ENCODE measurements at regions not wholly inside any gene's neighbourhood (a gene's known extent, or its start where the extent isn't known, plus 50 kb on each side); places are given as distances from the start of the nearest gene placed in this dataset.
"Not testable (repeated sequence)": the region's sequence is repeated elsewhere in the genome, so short reads cannot be mapped to it uniquely, and the experiment has no call there.

DNA sequence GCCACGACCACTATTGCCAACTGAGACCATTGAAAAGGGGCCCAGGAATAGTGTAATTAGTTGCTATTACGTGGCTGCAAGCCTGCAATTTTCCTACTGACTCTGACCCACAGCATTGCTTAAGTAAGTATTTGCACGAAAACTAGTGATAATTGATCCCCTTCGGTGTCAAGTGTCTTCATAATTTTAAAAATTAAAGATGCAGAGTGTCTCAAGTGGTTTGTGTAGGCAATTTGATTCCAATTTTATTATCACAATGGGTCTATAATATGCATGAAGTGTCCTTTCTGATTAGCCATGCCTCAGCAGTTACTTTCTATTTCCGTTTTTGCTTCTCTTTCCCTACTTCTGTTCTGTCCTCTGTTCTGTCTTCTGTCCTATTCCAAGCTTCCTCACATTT, 259.2 kb downstream of the C3orf38 start:
- no peak for DNase-seq (ENCODE audit: low spot score)

DNA sequence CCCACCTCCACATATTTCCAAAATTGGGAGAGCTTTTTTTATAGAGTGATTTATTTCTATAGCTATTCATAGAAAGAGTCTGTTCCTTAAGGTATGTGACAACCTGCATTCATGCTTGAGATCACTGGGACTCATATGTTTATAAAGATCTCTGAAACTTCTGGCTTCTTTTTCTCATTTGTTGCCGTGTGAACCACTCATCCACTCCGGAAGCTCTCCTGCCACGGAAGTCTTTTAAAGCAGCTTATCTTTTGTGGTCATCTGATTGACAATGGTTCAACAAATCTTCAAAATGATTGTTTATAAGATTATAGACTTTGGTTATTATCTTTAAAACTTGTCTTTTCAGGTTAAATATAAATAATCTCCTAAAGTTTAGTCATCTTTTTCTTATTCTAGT, 260.5 kb downstream of the C3orf38 start:
- DNase-seq (ENCODE audit: low spot score), result no peak

DNA sequence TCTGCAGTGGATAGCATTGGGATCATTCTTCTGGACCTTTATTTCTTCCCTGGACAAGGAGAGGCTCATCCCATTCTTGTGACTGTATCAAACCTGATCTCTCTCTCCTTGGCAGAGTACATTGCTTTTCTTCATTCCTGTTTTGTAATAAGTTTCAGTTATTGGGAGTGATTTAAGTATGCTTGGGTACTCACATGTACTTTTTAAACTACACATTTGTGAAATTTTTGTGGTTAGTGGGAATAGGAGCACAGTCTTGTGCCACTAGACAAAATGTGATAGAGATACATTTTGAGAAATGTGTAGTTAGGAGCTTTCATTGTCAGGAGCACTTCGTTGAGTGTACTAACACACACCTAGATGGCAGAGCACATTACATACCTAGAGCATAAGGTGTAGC, 262.6 kb downstream of the C3orf38 start:
- no peak for DNase-seq (ENCODE audit: low spot score)

DNA sequence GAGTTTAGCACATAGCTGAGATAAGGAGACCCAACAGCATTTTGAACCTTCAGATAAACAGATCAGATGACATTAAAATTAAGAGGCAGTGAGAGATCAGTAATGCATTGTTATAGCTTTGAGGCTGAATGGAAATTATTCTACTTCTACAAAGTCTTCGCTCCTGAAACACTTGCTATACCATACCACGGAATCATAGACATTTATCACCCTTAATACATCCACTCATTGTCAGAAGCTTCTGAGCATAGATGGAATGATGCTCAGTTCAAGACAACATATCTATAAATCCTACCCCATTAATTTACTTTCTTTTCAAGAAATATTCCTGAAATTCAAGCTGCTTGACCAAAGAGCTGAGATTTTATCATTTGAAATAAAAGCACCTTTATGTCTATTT, 266.7 kb downstream of the C3orf38 start:
- DNase-seq (ENCODE audit: low spot score), result no peak

DNA sequence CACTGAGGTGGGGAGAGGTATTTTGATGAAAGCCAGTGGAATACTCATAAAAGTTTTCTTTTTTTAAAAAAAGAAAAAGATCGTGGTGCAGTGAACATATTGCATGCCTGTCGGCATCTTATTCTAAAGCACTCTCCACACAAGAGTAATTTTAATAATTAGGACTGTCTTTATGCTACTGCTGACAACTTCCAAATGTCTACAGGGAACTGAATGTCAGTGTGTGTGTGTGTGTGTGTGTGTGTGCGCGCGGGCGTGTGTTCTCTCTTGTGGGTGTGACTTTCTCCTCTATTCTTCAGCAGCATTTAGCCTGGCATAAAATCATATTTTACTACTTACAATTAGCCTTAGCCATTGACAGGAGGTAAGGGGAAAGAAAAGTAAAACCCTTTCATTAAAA, 268.5 kb downstream of the C3orf38 start:
- no peak for DNase-seq (ENCODE audit: low spot score)

DNA sequence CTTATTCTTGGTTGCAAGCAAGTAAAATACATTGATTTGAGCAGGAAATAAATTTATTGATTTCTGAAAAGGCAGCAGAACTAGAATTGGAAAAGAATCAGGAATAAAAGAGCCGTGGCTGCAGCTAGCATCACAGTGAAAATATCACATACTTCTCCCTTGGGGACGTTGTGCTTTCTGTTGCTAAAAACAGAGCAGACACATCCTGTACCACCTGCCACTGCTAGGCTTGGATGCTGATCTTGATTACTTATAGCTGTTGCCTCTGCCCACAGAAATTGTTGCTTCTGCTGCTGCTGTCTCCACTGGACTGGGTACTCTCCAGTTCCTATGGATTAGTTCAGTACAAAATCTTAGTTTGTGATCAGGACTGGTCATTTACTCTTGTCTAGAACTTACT, 283.8 kb downstream of the C3orf38 start:
- no peak for DNase-seq (ENCODE audit: low spot score)

DNA sequence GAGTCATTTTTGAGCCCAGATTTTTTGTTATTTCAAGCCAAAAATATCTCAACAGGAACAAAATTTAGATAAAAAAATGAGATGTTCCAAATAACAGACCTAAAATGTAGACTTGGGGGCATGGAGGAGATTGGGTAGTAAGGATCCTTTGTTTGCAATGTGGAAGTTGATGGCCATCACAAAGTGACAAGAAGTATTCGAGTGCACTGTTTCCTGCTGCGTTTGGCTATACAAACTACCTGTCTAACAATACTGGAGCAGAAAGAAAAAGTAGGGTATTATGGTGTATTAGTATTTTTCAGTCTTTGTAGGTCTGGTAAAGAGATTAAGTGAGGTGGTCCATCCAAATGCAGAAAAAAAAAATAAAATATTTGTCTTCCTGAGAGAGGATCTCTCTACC, 284.2 kb downstream of the C3orf38 start:
- DNase-seq (ENCODE audit: low spot score), result no peak

DNA sequence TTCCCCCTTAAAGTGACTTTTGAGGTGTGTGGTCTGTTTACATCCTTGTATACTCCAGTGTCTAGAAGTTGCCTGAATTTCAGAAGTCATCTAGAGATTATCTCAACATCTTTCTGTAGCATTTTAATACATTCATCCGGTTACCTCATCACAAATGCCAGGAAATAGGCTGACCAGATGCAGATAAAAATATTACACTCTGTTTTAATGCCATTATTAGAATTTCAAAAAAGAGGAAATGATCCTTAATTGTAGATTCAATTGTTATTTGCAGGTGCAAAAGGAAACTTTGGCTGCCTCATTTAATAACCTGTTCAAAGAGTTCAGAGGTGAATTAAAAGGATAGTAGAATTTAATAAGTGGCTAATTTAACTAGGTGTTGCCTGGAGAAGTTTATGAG, 290.9 kb downstream of the C3orf38 start:
- DNase-seq (ENCODE audit: low spot score), result no peak

DNA sequence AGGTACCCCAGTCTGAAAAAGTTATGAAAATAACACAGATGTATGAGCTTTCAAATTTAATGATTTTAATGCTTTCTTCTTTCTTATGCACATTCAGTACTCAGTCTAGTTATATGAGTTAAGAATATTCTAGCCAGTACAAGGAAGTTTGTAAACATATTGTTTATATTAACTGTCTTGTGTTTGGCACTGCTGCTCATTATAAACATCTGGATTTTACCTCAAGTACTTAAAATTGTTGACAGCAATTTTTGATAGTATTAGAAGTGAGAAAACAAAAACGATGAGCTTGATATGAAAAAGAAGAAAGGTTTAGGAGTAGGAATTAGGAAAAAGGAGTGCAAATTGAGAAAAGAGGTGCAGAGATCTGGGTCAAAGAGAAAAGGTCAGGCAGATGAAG, 293.3 kb downstream of the C3orf38 start:
- no peak for DNase-seq (ENCODE audit: low spot score)

DNA sequence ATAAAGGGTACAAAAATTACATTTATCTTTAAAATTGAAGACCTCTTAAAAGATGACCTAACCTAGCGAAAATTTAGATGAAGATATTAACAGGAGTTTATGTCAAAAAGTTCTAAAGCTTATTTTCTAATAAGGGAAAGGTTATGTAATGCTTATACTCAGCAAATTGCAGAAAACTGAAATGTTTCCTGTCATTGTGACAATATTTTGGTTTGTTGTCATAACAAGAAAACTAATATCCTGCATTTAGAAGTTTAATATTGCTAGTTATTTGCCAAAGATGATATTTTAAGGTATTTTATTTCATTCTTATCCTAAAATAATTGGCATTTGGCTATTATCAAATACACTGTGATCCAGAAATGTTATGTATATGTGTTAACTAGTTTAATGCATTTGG, 294.5 kb downstream of the C3orf38 start:
- no peak for DNase-seq (ENCODE audit: low spot score)

DNA sequence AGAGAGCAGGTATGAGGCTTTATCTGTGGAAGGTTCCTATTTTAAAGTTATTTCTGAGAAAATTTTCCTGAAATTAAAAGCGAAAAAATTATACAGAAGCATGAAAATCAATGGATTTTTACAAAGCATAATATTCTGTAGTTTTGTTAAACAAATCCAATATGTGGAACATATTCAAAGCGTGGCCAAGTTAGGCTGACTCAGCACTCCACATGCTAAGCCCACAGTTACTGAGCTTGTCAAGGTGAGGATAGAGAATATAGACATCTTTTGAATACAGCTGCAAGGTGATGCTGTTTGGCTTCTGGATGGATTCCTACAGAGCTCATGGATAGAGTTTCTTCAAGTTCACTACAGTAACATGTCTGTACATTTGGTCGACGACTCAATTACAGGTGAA, 302.5 kb downstream of the C3orf38 start:
- DNase-seq (ENCODE audit: low spot score), result no peak

DNA sequence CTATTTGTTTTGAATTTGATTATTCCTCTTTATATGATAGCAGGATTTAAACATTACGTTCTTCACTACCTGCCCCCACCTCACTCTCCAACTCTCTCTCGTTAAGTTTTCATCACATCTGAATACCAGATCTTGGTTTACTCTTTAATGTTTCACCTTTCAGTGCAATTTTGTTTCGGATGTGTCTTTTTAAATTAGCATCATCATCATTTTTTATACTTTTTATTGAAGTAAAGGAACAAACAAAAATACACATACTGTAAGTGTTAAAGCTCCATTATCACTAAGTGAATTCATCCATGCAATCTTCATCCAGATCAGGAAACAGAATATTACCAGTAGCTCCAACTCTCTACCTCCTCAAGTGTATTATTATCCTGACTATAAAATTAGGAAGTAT, 310.6 kb downstream of the C3orf38 start:
- DNase-seq (ENCODE audit: low spot score), result no peak

DNA sequence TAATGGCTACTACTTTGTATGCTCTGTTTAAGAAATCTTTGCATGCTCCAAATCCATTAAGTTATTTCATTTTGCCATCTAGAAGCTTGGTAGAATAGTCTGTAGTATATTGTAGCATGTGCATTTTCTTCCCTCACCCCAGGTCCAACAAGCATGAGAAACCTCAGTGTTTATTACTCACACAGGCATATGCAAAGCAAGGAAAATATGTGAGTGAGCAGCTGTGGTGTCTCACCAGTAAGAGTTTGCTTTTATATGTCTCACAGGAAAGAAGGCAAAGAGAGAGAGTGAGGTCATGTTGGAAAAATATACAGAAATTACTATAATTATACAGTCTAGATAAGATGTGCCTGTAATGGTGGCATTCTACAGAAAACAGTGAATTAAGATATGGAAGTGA, 312.5 kb downstream of the C3orf38 start:
- DNase-seq (ENCODE audit: low spot score), result no peak

DNA sequence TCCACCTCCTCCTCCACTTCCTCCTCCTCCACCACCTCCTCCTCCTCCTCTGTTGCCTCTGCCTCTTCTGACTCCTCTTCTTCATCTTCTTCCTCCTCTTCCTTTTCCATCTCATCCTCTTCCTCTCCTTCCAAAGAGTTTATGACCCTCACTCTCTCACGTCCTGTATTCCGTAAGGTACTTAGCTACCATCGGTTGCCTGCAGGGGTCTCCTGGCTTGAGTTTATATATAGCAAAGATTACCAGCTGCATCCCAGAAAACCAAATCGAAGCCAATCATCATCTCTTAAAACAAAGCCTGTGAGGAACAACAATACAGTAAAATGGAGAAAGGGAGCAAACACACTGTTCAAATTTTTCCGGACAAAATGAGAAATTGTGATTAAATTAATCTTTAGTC, 317.4 kb downstream of the C3orf38 start:
- DNase-seq (ENCODE audit: low spot score), result no peak

DNA sequence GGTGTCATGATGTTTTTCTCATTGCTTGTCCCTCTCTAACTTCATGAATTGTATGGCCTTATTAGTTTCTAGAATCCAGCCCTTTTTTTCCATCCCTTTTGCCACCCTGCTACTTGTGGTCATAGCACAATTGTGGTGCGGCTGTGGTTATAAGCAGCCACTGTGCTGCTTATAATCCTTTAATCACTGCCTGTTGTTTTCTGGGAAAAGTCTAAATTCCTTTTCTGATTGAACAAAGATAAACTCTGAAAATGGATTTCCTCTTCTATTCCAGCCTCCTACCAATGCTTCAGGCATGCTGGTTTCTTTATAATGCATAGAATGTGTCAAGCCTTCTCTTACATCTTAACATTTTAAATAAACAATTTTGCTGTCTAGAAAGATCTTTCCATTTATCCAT, 319.5 kb downstream of the C3orf38 start:
- no peak for DNase-seq (ENCODE audit: low spot score)

DNA sequence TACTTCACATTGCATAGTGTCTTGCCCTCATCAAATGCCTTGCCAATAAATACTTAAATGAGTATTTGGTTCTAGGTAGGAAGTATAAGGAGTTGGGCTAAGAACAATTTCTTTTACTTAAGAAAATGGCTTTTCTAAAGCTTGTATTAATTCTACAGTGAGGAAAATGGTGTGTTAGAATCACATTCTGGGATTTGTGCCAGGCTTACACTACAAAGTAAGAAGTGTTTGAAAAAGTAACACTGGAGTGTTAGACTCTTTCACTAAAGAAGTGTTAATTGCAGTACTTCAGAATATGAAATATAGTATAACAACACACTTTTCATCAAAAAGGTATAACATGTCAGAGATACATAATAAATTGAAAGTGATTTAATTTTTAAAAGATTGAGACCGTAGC, 328.7 kb downstream of the C3orf38 start:
- DNase-seq (ENCODE audit: low spot score), result no peak

DNA sequence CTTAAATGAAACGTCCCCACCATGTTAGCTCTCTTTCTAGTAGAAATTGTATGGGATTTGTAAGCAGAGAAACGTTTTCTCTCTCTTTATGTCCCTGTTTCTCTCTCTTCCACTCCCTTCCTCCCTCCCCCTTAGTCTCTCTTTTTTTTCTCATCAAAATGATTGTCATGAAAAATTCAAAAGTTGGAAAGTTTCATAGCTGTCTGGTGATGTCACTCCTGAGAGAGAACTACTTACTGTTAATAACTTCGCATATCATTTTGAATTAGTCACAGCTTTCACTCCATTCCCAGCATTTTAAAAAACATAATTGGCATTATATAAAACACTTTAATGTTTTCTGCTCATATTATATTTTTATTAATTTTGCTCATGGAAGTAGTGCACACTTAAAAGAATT, 331.1 kb downstream of the C3orf38 start:
- DNase-seq (ENCODE audit: low spot score), result no peak

DNA sequence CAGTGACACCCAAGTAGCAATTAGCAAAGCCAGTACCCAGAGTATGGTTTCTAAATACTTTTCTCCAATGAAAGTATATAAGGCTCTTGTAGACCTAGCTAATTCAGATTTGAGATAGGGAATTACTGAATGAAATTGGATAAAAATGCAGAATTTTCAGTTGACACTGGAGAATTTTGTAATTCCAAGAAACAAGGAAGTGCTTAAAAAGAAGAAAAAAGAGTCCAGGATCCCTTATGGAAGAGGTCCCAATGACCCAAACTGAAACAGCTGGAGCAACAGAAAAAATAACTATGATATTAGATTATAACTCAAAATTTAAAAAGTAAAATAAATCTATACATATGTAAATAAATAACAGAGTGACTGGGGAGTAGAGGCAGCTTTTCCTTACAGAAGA, 335.2 kb downstream of the C3orf38 start:
- DNase-seq (ENCODE audit: low spot score), result no peak

DNA sequence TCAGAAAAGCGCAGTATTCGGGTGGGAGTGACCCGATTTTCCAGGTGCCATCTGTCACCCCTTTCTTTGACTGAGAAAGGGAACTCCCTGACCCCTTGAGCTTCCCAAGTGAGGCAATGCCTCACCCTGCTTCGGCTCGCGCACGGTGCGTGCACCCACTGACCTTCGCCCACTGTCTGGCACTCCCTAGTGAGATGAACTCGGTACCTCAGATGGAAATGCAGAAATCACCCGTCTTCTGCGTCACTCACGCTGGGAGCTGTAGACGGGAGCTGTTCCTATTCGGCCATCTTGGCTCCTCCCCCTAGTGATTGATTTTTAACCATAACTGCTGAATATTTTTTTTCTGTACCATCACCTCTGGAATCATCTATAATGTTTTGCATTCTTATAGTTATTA, 359.1 kb downstream of the C3orf38 start:
- DNase-seq (ENCODE audit: low spot score), result not testable (repeated sequence)

DNA sequence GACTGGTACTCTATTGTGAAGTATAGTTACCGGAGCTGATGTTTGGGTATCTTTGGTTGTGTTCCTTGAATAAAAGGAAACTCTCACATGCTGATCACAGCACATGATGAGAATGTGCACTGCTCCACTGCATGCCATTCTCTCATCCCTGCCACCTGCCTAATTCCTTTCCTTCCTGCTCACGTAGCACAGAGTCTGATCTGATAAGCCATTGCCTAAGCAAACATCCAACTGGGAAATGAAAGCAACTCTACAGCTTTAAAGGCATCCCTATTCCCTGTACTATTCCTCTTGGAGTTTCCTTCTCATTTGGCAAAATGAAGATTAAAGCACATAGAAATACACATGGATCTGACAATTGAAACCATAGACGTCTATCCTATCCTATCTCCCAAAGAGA, 359.8 kb downstream of the C3orf38 start:
- DNase-seq (ENCODE audit: low spot score), result no peak

DNA sequence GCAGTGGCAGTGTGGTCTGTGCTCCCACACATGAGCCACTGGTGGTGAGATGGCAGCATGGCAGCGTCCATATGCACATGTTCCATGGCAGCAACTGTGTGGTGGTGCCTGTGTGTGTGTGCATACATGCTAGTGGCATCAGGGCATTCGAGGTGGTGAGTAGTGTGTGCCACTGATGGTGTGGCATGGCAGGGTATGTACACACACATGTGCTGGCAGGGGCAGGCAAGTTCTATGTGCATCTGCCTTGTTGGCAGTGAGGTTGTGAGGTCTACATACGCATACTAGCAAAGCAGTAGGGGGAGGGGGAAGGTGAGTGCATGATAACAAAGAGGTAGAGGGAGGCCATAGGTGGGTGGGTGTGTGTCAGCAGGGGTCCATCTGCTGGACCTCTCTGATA, 378.7 kb downstream of the C3orf38 start:
- no peak for DNase-seq (ENCODE audit: low spot score)

DNA sequence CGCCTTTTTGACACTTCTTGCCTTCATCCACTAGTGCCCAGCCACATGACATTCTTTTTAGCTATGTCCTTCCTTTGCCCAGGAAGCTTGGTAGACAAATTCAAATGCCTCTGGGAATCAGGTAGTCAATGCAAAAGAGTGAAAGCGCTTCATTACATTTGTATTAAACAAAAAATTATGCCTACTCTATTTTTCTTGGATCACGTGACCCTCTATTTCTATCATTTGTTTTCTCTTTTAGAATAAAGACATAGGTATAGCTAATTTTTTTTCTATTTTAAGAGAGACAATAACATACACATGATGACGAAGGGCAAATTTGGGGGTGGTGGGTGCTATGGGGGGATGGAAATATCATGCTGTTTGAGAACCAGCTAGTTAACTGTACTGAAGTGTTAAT, 384.8 kb downstream of the C3orf38 start:
- no peak for DNase-seq (ENCODE audit: low spot score)

DNA sequence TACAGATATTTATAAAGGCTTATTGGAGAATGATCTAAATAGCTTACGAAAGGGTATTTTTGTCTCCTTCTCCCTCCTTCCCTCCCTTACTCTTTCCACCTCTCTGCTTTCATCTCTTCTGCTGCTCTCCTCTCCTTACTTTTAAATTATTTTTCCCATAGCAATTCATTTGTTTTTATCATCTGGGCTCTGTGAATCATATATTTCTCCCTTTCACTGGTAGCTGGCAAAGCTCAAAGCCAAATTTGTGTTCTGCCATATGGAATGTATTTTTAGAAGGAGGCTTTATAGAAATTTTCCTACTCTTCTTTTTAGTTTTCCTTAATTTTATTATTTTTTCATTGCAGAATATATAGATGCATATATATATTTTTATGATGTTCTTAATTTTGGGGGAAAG, 385.8 kb downstream of the C3orf38 start:
- no peak for DNase-seq (ENCODE audit: low spot score)

DNA sequence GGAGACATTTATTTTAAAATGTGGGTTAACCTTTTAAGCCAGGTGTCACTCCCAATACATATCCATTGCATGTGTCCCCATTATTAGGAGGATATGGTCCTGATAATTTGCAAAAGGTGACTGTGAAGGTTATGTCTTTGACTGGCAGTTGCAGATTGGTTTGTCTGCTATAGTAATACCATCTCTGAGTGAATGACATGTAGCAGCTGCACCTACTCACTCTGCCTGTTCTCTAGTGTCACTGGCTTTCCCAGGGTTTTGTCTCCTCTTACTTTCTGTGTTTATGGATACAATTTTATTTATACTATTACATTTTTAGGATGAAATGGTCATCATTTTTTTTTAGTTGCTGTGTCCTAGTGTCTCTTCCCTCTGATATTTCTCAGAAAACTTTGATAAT, 393.2 kb downstream of the C3orf38 start:
- no peak for DNase-seq (ENCODE audit: low spot score)

DNA sequence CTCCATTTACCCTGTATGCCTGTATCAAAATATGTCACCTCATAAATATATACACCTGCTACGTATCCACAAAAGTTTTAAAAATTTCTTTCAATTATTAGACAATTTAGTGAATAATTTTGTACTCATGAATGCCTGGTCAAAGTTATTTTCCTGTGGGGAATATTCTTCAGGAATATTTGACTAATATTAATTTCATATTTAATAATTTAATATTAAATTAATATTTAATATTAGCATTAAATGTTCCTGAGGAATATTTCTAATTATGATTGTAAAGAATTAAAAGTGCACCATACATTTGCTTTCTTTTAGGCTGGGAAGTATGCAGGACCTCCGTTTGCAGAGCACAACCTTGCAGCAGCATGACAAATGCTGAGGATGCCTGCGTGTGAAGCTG, 422.7 kb downstream of the C3orf38 start:
- DNase-seq (ENCODE audit: low spot score), result no peak

All from AG08396 (cell line).